ENCODE measurements at regions not wholly inside any gene's neighbourhood (a gene's known extent, or its start where the extent isn't known, plus 50 kb on each side); places are given as distances from the start of the nearest gene placed in this dataset.
"Not testable (repeated sequence)": the region's sequence is repeated elsewhere in the genome, so short reads cannot be mapped to it uniquely, and the experiment has no call there.

DNA sequence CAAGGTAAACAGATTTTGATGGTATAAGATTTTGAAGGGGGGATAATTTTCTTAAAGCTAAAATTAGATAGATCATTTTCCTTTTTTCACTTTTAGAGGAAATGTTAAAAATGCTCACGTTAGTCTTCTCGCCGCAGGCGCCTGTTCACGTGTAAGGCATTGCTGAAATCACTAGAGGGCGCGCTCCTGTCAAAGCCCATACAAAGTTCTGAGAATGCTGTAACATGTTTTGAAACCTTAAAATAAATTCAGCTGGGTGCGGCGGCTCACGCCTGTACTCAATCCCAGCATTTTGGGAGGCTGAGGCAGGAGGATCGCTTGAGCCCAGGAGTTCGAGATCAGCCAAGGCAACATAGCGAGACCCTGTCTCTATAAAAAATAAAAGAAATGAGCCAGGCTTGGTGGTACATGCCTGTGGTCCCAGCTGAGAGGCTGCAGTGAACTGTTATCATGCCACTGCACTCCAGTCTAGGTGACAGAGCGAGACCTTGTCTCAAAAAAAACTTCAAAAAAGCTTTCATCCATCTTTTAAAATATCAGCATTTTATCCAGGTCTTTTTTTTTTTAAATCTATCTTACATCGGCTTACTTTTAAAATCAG, 138.0 kb downstream of the RBMX2 start:
- no peaks in the 10 kb centered on the region for H3K4me1 ChIP-seq
- TF ChIP-seq, protein P1, sequence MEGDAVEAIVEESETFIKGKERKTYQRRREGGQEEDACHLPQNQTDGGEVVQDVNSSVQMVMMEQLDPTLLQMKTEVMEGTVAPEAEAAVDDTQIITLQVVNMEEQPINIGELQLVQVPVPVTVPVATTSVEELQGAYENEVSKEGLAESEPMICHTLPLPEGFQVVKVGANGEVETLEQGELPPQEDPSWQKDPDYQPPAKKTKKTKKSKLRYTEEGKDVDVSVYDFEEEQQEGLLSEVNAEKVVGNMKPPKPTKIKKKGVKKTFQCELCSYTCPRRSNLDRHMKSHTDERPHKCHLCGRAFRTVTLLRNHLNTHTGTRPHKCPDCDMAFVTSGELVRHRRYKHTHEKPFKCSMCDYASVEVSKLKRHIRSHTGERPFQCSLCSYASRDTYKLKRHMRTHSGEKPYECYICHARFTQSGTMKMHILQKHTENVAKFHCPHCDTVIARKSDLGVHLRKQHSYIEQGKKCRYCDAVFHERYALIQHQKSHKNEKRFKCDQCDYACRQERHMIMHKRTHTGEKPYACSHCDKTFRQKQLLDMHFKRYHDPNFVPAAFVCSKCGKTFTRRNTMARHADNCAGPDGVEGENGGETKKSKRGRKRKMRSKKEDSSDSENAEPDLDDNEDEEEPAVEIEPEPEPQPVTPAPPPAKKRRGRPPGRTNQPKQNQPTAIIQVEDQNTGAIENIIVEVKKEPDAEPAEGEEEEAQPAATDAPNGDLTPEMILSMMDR (IDR thresholded peaks at IDR 0.05) = peak; percentile 17 to 44 (median 37)
- TF ChIP-seq POLR2A (IDR thresholded peaks at IDR 0.05) = no peak
- peak; percentile 20 to 22 for DNase-seq
- no peak overlapping the region for H3K4me3 ChIP-seq
- no peak overlapping the region for H3K27ac ChIP-seq
- intact Hi-C loops (cut with DNase I; ENCODE audit: low total_unique reads) = loop anchor here (5.0 kb wide), 1 partner anchor 382 kb away; no protein-coding TSS in a partner anchor
- H3K36me3 ChIP-seq = no peaks in the 10 kb centered on the region
- no peaks in the 10 kb centered on the region for H3K9me3 ChIP-seq
- no peaks in the 10 kb centered on the region for H3K27me3 ChIP-seq

DNA sequence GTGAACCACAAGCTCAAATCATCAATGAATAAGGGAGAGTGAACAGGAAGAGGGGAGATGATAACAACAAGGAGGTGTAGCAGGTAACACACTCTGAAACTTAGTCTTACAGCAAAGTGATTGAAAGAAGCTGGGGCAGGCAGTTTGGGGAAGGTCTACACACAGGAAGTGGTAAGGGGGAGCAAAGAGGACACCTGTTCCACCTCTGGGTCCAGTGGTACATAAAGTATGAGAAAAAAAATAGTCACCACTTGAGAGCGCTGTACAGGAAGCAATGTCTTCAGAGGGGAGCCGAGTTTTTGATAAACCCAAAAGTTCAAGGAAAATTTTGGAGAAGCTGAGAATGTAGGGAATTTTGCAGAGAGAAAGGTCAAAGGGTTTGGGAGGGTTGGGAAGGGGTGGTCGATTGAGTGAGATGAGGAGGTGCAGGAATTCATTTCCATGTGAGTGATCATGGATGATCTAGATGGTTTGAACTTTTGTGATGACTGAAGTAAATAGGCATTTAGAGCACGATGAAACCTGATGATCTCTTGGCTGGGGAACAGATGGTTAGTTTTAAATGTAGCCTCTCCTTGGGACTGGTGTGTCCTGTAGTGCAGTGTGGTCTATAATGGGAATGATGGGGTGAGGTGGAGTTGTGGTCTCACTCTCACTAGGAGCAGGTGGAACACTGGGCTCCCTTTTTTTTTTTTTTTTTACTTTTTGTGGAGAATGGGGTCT, 142.0 kb downstream of the RBMX2 start:
- no peaks in the 10 kb centered on the region for H3K4me1 ChIP-seq
- intact Hi-C loops (cut with DNase I; ENCODE audit: low total_unique reads) = no loop called here
- DNase-seq = no peak
- H3K27ac ChIP-seq = no peak overlapping the region
- TF ChIP-seq, protein P1 (IDR thresholded peaks at IDR 0.05) = no peak
- no peak for TF ChIP-seq POLR2A (IDR thresholded peaks at IDR 0.05)
- no peaks in the 10 kb centered on the region for H3K36me3 ChIP-seq
- no peak overlapping the region for H3K4me3 ChIP-seq
- no peaks in the 10 kb centered on the region for H3K27me3 ChIP-seq
- H3K9me3 ChIP-seq = no peaks in the 10 kb centered on the region

DNA sequence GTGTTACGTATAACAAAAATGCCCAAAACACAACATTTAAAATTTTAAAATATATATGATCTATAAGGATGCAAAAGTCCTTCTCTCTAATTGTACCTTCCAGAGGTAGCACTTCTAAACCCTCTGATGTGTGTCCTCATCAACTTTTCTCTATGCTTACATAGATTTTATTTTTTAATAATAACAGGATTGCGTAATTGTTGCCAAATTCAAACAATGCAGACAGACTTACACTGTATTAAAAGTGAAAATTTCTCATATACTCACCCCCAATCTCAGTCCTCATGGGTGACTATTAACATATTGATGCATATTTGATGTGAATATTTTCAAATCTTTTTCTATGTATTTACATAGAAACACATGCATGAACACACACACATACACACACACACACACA, 144.0 kb downstream of the RBMX2 start:
- intact Hi-C loops (cut with DNase I; ENCODE audit: low total_unique reads) = no loop called here

DNA sequence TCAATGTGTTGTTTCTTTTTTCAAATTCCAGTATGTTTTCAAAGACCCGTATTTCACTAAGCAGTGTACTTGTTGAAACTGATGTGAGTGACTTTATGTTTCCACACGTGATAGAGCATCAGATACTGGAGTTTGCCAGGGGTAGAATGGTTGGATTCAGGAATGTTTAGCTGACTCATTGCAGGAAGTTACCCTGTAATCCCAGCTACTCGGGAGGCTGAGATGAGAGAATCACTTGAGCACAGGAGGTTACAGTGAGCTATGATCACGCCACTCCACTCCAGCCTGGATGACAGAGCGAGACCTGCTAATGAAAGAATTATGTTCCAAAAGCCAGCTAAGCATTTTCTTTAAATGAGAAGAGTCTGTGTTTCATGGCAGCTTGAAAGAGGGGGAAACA, 147.6 kb downstream of the RBMX2 start:
- intact Hi-C loops (cut with DNase I; ENCODE audit: low total_unique reads); DNase-seq; H3K36me3 ChIP-seq; H3K9me3 ChIP-seq; H3K4me1 ChIP-seq; H3K27me3 ChIP-seq; H3K27ac ChIP-seq; H3K4me3 ChIP-seq: not testable (repeated sequence)

More for the DNA sequence above, 144.0 kb downstream of the RBMX2 start:
- TF ChIP-seq, protein P1 (IDR thresholded peaks at IDR 0.05) = no peak
- no peak for TF ChIP-seq POLR2A (IDR thresholded peaks at IDR 0.05)
- DNase-seq = no peak
- Histone ChIP-seq H3K27me3 (no peaks in the 10 kb centered on the region), H3K4me3 (no peak overlapping the region), H3K36me3 (no peaks in the 10 kb centered on the region), H3K9me3 (no peaks in the 10 kb centered on the region), H3K27ac (no peak overlapping the region), H3K4me1 (no peaks in the 10 kb centered on the region)

DNA sequence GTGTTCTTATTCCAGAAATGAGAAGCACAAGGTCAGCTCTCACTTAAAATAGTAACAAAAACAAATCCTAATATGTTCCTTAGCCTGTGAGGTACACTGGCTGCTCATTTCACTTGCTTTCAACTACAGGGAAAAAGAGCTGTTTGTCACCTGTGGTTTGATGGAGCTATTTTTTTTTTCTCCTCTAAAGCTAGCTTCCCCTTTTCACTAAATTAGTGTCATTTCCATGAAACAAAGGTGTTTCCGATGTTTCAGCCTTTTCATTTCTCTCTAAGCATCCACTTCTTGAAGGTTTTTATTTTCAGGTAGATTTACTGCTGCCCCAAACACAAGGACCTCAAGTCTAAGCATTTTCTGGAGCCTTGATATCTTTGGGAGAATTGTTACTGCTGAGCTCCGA, 148.6 kb downstream of the RBMX2 start:
- no peak overlapping the region for H3K27ac ChIP-seq
- TF ChIP-seq, protein P1 (IDR thresholded peaks at IDR 0.05) = no peak
- TF ChIP-seq POLR2A (IDR thresholded peaks at IDR 0.05) = no peak

More for the DNA sequence above, 148.6 kb downstream of the RBMX2 start:
- intact Hi-C loops (cut with DNase I; ENCODE audit: low total_unique reads) = no loop called here
- H3K36me3 ChIP-seq = no peaks in the 10 kb centered on the region
- H3K9me3 ChIP-seq = no peaks in the 10 kb centered on the region
- H3K27me3 ChIP-seq = no peaks in the 10 kb centered on the region
- no peak for DNase-seq
- no peaks in the 10 kb centered on the region for H3K4me1 ChIP-seq
- no peak overlapping the region for H3K4me3 ChIP-seq

Measured in uterus (tissue), 3 donors.